HEK293 (cell line): ENCODE measurements at regions not wholly inside any gene's neighbourhood (a gene's known extent, or its start where the extent isn't known, plus 50 kb on each side); places are given as distances from the start of the nearest gene placed in this dataset.
A peak's percentile ranks its signal among the peaks of the same experiment; 100 is the strongest.

Experiments used
- CTCF ChIA-PET: fragments of 350-600 bp; formaldehyde crosslinking; extraction: SDS; loops from one replicate; lab custom pipeline; 2021; ENCODE audit warnings: antibody characterized with exemption; lab: Yijun Ruan, JAX
- POLR2A ChIA-PET: fragments of 300-600 bp; formaldehyde crosslinking; extraction: SDS; loops from one replicate; lab custom pipeline; 2020; ENCODE audit warnings: antibody characterized with exemption, inconsistent platforms; lab: Yijun Ruan, JAX
- H3K27ac ChIP-seq: fragments of 200-500 bp; sonication (Bioruptor generic); 2 replicates; pipeline ENCODE4 v1.5.1; 2014; ENCODE audit warnings: low read depth, low read length, control low read depth, inconsistent platforms; ENCODE audit errors: extremely low read depth
- H3K36me3 ChIP-seq, 2 experiments: fragments of 200-500 bp in 1 of 2; sonication (Bioruptor generic) in 1 of 2; 1 replicate in 1 of 2; 2 replicates in 1 of 2; pipeline ENCODE4 v1.5.1; 2014 to 2017; ENCODE audit warnings: inconsistent platforms in 2 of 2, low read length in 2 of 2; ENCODE audit not compliant: control insufficient read depth in 2 of 2, insufficient read depth in 1 of 2
- H3K4me1 ChIP-seq: fragments of 200-500 bp; sonication (Bioruptor generic); 2 replicates; pipeline ENCODE4 v1.5.1; 2014; ENCODE audit warnings: mild to moderate bottlenecking, low read length, inconsistent platforms; ENCODE audit not compliant: control insufficient read depth, insufficient read depth
- H3K4me3 ChIP-seq: 2 replicates; pipeline ENCODE4 v1.5.1; 2011; ENCODE audit warnings: low read depth, mild to moderate bottlenecking, control low read depth, low read length, moderate library complexity
- H3K9me3 ChIP-seq: fragments of 200-500 bp; sonication (Bioruptor generic); 2 replicates; pipeline ENCODE4 v1.5.1; 2014; ENCODE audit warnings: low read depth, low read length, inconsistent platforms; ENCODE audit not compliant: control insufficient read depth, insufficient read depth
- GLI4 ChIP-seq: fragments of 450-650 bp; formaldehyde crosslinking; IDR thresholded peaks from 2 replicates; pipeline ENCODE4 v1.5.1; 2016; ENCODE audit warnings: missing biosample characterization, missing genetic modification characterization
- GLIS2 ChIP-seq: fragments of 450-650 bp; formaldehyde crosslinking; IDR thresholded peaks from 2 replicates; pipeline ENCODE4 v1.5.1; 2016; ENCODE audit warnings: missing biosample characterization, missing genetic modification characterization
- SP7 ChIP-seq: fragments of 450-650 bp; formaldehyde crosslinking; IDR thresholded peaks from 2 replicates; pipeline ENCODE4 v1.5.1; 2016; ENCODE audit warnings: missing biosample characterization, missing genetic modification characterization
- ZBTB11 ChIP-seq: fragments of 450-650 bp; formaldehyde crosslinking; conservative IDR thresholded peaks from 2 replicates; pipeline ENCODE4 v1.5.1; 2016; ENCODE audit warnings: low read depth, missing biosample characterization, missing genetic modification characterization
- ZIC2 ChIP-seq: fragments of 450-650 bp; formaldehyde crosslinking; IDR thresholded peaks from 2 replicates; pipeline ENCODE4 v1.5.1; 2016; ENCODE audit warnings: missing biosample characterization, missing genetic modification characterization
- ZNF175 ChIP-seq: fragments of 450-650 bp; formaldehyde crosslinking; IDR thresholded peaks from 2 replicates; pipeline ENCODE4 v1.5.1; 2016; ENCODE audit warnings: missing biosample characterization, missing genetic modification characterization
- ZNF214 ChIP-seq: fragments of 450-650 bp; formaldehyde crosslinking; IDR thresholded peaks from 2 replicates; pipeline ENCODE4 v1.5.1; 2017; ENCODE audit warnings: missing biosample characterization, mild to moderate bottlenecking, missing genetic modification characterization, borderline replicate concordance
- ZNF426 ChIP-seq: fragments of 450-650 bp; formaldehyde crosslinking; IDR thresholded peaks from 2 replicates; pipeline ENCODE4 v1.5.1; 2017; ENCODE audit warnings: missing biosample characterization, missing genetic modification characterization, mild to moderate bottlenecking, inconsistent platforms, moderate library complexity
- ZNF433 ChIP-seq: fragments of 450-650 bp; formaldehyde crosslinking; IDR thresholded peaks from 2 replicates; pipeline ENCODE4 v1.5.1; 2016; ENCODE audit warnings: missing biosample characterization, missing genetic modification characterization, low read depth
- ZNF571 ChIP-seq: fragments of 450-650 bp; formaldehyde crosslinking; IDR thresholded peaks from 2 replicates; pipeline ENCODE4 v1.5.0; 2017; ENCODE audit warnings: missing biosample characterization, missing genetic modification characterization
- ZNF701 ChIP-seq: fragments of 450-650 bp; formaldehyde crosslinking; IDR thresholded peaks from 2 replicates; pipeline ENCODE4 v1.5.1; 2016; ENCODE audit warnings: missing biosample characterization, missing genetic modification characterization
- ZNF707 ChIP-seq: fragments of 450-650 bp; formaldehyde crosslinking; IDR thresholded peaks from 2 replicates; pipeline ENCODE4 v1.5.1; 2016; ENCODE audit warnings: missing biosample characterization, missing genetic modification characterization
- ZNF747 ChIP-seq: fragments of 450-650 bp; formaldehyde crosslinking; IDR thresholded peaks from 2 replicates; pipeline ENCODE4 v1.5.1; 2016; ENCODE audit warnings: missing biosample characterization, missing genetic modification characterization
- ZNF768 ChIP-seq: fragments of 450-650 bp; formaldehyde crosslinking; IDR thresholded peaks from 2 replicates; pipeline ENCODE4 v1.5.1; 2018; ENCODE audit warnings: missing biosample characterization, mild to moderate bottlenecking, missing genetic modification characterization
- ZNF776 ChIP-seq: fragments of 450-650 bp; formaldehyde crosslinking; IDR thresholded peaks from 2 replicates; pipeline ENCODE4 v1.5.0; 2017; ENCODE audit warnings: missing biosample characterization, missing genetic modification characterization, borderline replicate concordance
- TF ChIP-seq, protein P1 (sequence below): fragments of 450-650 bp; formaldehyde crosslinking; IDR thresholded peaks from 2 replicates; pipeline ENCODE4 v1.5.1; 2016; ENCODE audit warnings: missing biosample characterization, missing genetic modification characterization, low read depth
- TF ChIP-seq, protein P2 (sequence below): fragments of 450-650 bp; formaldehyde crosslinking; IDR thresholded peaks from 2 replicates; pipeline ENCODE4 v1.5.1; 2017; ENCODE audit warnings: missing biosample characterization, missing genetic modification characterization
- TF ChIP-seq, protein P3 (sequence below): fragments of 450-650 bp; formaldehyde crosslinking; IDR thresholded peaks from 2 replicates; pipeline ENCODE4 v1.5.1; 2016; ENCODE audit warnings: missing biosample characterization, missing genetic modification characterization

DNA sequence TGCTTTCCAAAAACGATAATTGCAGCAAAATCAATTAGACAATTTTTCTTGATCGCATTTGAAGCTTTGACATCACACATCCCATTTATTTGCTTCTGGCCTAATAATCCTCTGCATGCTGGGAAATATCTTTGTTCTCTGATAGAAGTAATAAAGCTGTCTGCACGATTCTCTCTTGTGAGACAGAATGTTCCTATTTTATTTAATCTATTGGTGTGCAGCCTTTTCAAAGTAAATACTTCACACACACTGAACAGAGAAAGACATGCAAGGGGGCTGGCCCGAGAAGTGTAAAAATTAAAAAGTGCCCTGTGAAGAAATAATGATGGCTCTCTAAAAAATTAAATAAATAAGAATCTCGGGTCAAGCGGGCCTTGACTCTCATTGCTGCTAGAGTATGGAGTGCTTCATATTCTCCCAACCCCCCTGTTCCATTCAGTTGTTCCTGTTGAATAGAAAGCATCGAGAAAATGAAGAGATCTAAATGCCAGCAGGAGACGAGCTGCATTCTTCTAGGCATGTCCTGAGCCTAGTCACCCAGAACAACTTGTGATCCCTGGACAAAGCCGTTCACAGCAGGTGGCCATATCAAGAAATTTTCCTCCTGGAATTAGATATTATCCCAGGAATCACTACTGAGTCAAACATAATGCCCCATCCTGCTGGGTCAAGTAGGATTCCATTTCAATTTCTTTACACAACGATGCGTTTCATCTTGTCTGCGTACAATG is 625.9 kb upstream of the EPHA7 start:
- Histone ChIP-seq H3K4me3 (no peak overlapping the region), H3K36me3 (no peaks in the 10 kb centered on the region), H3K9me3 (no peaks in the 10 kb centered on the region), H3K4me1 (no peaks in the 10 kb centered on the region)
- CTCF ChIA-PET: no interaction called here
- POLR2A ChIA-PET: no interaction called here
- no peak for TF ChIP-seq ZIC2 (tag by site-specific recombination)
- TF ChIP-seq, protein P1, sequence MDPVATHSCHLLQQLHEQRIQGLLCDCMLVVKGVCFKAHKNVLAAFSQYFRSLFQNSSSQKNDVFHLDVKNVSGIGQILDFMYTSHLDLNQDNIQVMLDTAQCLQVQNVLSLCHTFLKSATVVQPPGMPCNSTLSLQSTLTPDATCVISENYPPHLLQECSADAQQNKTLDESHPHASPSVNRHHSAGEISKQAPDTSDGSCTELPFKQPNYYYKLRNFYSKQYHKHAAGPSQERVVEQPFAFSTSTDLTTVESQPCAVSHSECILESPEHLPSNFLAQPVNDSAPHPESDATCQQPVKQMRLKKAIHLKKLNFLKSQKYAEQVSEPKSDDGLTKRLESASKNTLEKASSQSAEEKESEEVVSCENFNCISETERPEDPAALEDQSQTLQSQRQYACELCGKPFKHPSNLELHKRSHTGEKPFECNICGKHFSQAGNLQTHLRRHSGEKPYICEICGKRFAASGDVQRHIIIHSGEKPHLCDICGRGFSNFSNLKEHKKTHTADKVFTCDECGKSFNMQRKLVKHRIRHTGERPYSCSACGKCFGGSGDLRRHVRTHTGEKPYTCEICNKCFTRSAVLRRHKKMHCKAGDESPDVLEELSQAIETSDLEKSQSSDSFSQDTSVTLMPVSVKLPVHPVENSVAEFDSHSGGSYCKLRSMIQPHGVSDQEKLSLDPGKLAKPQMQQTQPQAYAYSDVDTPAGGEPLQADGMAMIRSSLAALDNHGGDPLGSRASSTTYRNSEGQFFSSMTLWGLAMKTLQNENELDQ (tag by site-specific recombination): no peak
- no peak for TF ChIP-seq ZNF214 (tag by site-specific recombination)
- TF ChIP-seq SP7 (tag by site-specific recombination): no peak
- TF ChIP-seq, all 188 proteins: peak for 0
- no peak overlapping the region for H3K27ac ChIP-seq

DNA sequence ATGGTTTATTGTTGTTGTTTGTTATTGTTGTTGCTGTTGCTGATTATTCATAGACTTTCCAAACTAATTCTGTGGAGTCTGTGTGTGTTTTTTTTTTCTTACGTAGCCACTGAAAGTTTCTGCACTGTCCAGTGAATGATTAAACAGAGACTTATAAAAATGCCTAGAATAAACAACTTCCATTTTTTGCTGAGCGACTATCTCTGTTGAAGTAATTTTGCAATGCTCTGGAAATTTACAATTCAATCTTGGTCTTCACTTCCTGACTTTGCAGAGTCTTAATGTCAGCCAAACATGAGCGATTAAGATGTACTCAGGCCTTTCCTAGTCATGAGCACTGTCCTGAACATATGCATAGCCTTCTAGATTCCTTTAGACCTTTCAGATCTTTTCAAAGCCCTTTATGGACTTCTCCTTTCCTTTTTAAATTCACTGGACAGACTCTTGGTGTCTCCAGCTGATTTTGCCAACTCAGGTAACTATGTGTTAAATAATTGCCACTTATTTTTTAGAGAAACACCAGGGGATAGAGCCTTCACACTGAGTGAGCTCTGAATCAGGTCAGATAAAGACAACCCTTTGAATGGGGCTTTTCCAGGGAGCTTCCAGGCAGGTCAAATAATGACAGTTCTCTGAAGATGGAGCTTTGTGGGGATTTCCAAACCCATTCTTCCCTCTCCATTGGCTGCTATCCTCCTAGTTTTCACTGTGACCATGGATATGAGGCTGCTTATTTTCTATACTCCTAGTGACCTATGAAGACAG is 622.8 kb upstream of the EPHA7 start:
- H3K4me3 ChIP-seq: no peak overlapping the region
- no peak overlapping the region for H3K27ac ChIP-seq
- no peaks in the 10 kb centered on the region for H3K4me1 ChIP-seq
- CTCF ChIA-PET: no interaction called here
- TF ChIP-seq ZNF426 (tag by site-specific recombination) (no peak), ZNF768 (no peak), ZNF747 (tag by site-specific recombination) (no peak)
- TF ChIP-seq, all 188 proteins: peak for 0
- H3K36me3 ChIP-seq: no peaks in the 10 kb centered on the region
- POLR2A ChIA-PET: no interaction called here
- no peaks in the 10 kb centered on the region for H3K9me3 ChIP-seq

- ChIA-PET CTCF (no interaction called here), POLR2A (no interaction called here)
- no peak overlapping the region for H3K27ac ChIP-seq
- no peaks in the 10 kb centered on the region for H3K9me3 ChIP-seq
- no peaks in the 10 kb centered on the region for H3K4me1 ChIP-seq
- TF ChIP-seq ZNF776 (tag by site-specific recombination) (no peak), ZNF701 (tag by site-specific recombination) (no peak), ZNF175 (tag by site-specific recombination) (no peak), ZNF707 (tag by site-specific recombination) (peak; percentile 71)
- TF ChIP-seq, protein P2, sequence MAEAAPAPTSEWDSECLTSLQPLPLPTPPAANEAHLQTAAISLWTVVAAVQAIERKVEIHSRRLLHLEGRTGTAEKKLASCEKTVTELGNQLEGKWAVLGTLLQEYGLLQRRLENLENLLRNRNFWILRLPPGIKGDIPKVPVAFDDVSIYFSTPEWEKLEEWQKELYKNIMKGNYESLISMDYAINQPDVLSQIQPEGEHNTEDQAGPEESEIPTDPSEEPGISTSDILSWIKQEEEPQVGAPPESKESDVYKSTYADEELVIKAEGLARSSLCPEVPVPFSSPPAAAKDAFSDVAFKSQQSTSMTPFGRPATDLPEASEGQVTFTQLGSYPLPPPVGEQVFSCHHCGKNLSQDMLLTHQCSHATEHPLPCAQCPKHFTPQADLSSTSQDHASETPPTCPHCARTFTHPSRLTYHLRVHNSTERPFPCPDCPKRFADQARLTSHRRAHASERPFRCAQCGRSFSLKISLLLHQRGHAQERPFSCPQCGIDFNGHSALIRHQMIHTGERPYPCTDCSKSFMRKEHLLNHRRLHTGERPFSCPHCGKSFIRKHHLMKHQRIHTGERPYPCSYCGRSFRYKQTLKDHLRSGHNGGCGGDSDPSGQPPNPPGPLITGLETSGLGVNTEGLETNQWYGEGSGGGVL (tag by site-specific recombination): no peak
- no peak overlapping the region for H3K4me3 ChIP-seq
- H3K36me3 ChIP-seq: no peaks in the 10 kb centered on the region
Measured at GRCh38 chr6:94036024-94036423, 616.7 kb upstream of the EPHA7 start.

GRCh38 chr6:94027374-94027773 is 608.0 kb upstream of the EPHA7 start:
- POLR2A ChIA-PET: no interaction called here
- Histone ChIP-seq H3K4me3 (no peak overlapping the region), H3K4me1 (no peaks in the 10 kb centered on the region), H3K9me3 (no peaks in the 10 kb centered on the region), H3K27ac (no peak overlapping the region), H3K36me3 (no peaks in the 10 kb centered on the region)
- CTCF ChIA-PET: no interaction called here
- TF ChIP-seq ZBTB11 (tag by site-specific recombination): no peak
- TF ChIP-seq, protein P3, sequence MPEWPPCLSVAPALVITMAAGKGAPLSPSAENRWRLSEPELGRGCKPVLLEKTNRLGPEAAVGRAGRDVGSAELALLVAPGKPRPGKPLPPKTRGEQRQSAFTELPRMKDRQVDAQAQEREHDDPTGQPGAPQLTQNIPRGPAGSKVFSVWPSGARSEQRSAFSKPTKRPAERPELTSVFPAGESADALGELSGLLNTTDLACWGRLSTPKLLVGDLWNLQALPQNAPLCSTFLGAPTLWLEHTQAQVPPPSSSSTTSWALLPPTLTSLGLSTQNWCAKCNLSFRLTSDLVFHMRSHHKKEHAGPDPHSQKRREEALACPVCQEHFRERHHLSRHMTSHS (tag by site-specific recombination): no peak
- no peak for TF ChIP-seq ZNF571 (tag by site-specific recombination)
- no peak for TF ChIP-seq GLIS2 (tag by site-specific recombination)
- no peak for TF ChIP-seq ZNF433 (tag by site-specific recombination)
- TF ChIP-seq GLI4 (tag by site-specific recombination): no peak
- no peak for TF ChIP-seq ZNF707 (tag by site-specific recombination)
